ENCODE measurements at regions not wholly inside any gene's neighbourhood (a gene's known extent, or its start where the extent isn't known, plus 50 kb on each side); places are given as distances from the start of the nearest gene placed in this dataset.

DNA sequence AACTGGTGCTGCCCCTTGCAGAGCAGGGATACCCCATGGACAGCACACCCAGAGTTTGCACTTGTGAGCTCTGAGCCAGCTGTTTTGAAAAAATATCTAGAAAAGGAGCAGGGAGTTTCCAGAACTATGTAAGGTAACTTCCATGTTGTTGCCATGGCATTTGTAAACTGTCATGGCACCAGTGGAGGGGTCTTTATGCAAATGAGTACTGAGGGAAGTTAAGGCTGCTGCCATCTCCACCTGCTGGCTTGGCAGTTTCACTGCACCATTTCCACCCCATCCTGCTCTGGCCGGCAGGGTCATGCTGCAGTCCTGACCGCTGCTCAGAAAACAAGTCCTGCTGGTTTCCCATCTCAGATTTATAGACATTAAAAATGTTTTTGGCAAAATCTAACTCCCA, 52.3 kb upstream of the SNTG2 start:
- TF ChIP-seq TCF12 (IDR thresholded peaks at IDR 0.05; ENCODE audit: low read depth) = no peak

DNA sequence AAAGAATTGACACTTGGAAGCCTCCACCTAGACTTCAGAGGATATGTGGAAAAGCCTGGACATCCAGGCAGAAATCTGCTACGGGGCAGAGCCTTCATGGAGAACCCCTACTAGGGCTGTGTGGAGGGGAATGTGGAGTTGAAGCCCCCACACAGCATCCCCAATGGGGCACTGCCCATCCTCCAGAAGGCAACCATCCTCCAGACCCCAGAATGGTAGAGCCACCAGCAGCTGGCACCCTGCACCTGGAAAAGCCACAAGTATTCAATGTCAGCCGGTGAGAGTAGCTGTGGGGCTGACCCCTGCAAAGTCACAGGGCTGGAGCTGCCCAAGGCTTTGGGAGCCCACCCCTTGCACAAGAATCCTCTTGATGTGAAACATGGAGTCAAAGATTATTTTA, 53.6 kb upstream of the SNTG2 start:
- no peak for TF ChIP-seq ZBTB7A (IDR thresholded peaks at IDR 0.05; ENCODE audit: low read depth)
- no peak for TF ChIP-seq NFIC (IDR thresholded peaks at IDR 0.05)
- TF ChIP-seq, protein P1, sequence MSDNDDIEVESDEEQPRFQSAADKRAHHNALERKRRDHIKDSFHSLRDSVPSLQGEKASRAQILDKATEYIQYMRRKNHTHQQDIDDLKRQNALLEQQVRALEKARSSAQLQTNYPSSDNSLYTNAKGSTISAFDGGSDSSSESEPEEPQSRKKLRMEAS (IDR thresholded peaks at IDR 0.05) = no peak
- no peak for TF ChIP-seq RAD21 (IDR thresholded peaks at IDR 0.05; ENCODE audit: low read depth)
- no peak for TF ChIP-seq TCF12 (IDR thresholded peaks at IDR 0.05; ENCODE audit: low read depth)
- no peak for TF ChIP-seq CEBPB (IDR thresholded peaks at IDR 0.05)
- TF ChIP-seq, protein P2, sequence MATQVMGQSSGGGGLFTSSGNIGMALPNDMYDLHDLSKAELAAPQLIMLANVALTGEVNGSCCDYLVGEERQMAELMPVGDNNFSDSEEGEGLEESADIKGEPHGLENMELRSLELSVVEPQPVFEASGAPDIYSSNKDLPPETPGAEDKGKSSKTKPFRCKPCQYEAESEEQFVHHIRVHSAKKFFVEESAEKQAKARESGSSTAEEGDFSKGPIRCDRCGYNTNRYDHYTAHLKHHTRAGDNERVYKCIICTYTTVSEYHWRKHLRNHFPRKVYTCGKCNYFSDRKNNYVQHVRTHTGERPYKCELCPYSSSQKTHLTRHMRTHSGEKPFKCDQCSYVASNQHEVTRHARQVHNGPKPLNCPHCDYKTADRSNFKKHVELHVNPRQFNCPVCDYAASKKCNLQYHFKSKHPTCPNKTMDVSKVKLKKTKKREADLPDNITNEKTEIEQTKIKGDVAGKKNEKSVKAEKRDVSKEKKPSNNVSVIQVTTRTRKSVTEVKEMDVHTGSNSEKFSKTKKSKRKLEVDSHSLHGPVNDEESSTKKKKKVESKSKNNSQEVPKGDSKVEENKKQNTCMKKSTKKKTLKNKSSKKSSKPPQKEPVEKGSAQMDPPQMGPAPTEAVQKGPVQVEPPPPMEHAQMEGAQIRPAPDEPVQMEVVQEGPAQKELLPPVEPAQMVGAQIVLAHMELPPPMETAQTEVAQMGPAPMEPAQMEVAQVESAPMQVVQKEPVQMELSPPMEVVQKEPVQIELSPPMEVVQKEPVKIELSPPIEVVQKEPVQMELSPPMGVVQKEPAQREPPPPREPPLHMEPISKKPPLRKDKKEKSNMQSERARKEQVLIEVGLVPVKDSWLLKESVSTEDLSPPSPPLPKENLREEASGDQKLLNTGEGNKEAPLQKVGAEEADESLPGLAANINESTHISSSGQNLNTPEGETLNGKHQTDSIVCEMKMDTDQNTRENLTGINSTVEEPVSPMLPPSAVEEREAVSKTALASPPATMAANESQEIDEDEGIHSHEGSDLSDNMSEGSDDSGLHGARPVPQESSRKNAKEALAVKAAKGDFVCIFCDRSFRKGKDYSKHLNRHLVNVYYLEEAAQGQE (IDR thresholded peaks at IDR 0.05; ENCODE audit: low read depth) = no peak
- no peak for TF ChIP-seq EP300 (IDR thresholded peaks at IDR 0.05; ENCODE audit: borderline replicate concordance)
- no peak for TF ChIP-seq YY1 (IDR thresholded peaks at IDR 0.05; ENCODE audit: low read depth)
- TF ChIP-seq CREB1 (IDR thresholded peaks at IDR 0.05; ENCODE audit: low read depth) = no peak
- TF ChIP-seq EGR1 (IDR thresholded peaks at IDR 0.05) = no peak
- no peak for TF ChIP-seq FOXM1 (IDR thresholded peaks at IDR 0.05; ENCODE audit: borderline replicate concordance, low read depth)

DNA sequence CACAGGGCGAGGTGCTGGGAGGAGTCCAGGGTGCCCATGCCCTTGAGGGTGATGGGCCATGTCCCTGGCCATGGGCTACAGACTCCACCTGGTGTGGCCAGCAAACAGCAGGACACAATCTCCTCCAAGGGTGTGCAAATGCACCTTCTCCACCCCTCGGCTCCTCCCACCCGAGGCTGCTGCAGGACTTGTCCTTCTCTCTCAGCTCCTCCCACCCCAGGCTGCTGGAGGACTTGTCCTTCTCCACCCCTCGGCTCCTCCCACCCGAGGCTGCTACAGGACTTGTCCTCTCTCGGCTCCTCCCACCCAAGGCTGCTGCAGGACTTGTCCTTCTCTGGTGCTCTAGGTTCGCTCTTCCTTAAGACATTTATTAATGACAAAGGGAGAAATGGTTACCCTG, 57.3 kb upstream of the SNTG2 start:
- TF ChIP-seq NFIC (IDR thresholded peaks at IDR 0.05) (no peak), YY1 (IDR thresholded peaks at IDR 0.05; ENCODE audit: low read depth) (no peak), TCF12 (IDR thresholded peaks at IDR 0.05; ENCODE audit: low read depth) (no peak), RAD21 (IDR thresholded peaks at IDR 0.05; ENCODE audit: low read depth) (no peak), EP300 (IDR thresholded peaks at IDR 0.05; ENCODE audit: borderline replicate concordance) (no peak), TAF1 (IDR thresholded peaks at IDR 0.05; ENCODE audit: low read depth) (no peak)
- TF ChIP-seq, protein P3, sequence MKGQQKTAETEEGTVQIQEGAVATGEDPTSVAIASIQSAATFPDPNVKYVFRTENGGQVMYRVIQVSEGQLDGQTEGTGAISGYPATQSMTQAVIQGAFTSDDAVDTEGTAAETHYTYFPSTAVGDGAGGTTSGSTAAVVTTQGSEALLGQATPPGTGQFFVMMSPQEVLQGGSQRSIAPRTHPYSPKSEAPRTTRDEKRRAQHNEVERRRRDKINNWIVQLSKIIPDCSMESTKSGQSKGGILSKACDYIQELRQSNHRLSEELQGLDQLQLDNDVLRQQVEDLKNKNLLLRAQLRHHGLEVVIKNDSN (IDR thresholded peaks at IDR 0.05) = no peak
- TF ChIP-seq, protein P2 (IDR thresholded peaks at IDR 0.05; ENCODE audit: low read depth) = no peak

DNA sequence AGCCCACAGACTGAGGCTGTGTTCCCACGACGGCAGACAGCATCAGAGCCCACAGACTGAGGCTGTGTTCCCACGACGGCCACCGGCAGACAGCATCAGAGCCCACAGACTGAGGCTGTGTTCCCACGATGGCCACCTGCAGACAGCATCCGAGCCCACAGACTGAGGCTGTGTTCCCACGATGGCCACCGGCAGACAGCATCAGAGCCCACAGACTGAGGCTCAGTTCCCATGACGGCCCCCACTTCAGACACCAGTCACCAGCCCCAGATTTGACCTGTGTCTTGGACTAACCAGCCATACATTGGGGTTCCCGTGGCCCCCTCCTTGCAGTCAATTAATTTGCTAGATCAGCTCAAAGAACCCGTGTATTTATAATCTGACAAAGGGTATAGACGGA, 57.8 kb upstream of the SNTG2 start:
- TF ChIP-seq CREB1 (IDR thresholded peaks at IDR 0.05; ENCODE audit: low read depth) = no peak
- TF ChIP-seq TEAD4 (IDR thresholded peaks at IDR 0.05) = no peak

DNA sequence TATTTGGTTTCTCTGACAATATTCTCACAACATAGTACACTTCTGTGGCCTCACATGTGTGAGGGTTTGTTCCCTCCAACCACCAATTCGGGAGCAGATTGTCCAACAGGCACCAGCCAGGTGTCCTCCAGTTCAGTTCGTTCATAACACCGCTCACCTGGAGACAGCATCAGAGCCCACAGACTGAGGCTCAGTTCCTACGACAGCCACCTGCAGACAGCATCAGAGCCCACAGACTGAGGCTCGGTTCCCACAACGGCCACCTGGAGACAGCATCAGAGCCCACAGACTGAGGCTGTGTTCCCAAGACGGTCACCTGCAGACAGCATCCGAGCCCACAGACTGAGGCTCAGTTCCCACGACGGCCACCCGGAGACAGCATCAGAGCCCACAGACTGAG, 58.2 kb upstream of the SNTG2 start:
- TF ChIP-seq, protein P1 (IDR thresholded peaks at IDR 0.05) = no peak
- TF ChIP-seq YY1 (IDR thresholded peaks at IDR 0.05; ENCODE audit: low read depth) (no peak), EP300 (IDR thresholded peaks at IDR 0.05; ENCODE audit: borderline replicate concordance) (no peak), TAF1 (IDR thresholded peaks at IDR 0.05; ENCODE audit: low read depth) (no peak), FOXM1 (IDR thresholded peaks at IDR 0.05; ENCODE audit: borderline replicate concordance, low read depth) (no peak), CEBPB (IDR thresholded peaks at IDR 0.05) (no peak), TCF12 (IDR thresholded peaks at IDR 0.05; ENCODE audit: low read depth) (no peak)
- TF ChIP-seq, protein P3 (IDR thresholded peaks at IDR 0.05) = no peak

DNA sequence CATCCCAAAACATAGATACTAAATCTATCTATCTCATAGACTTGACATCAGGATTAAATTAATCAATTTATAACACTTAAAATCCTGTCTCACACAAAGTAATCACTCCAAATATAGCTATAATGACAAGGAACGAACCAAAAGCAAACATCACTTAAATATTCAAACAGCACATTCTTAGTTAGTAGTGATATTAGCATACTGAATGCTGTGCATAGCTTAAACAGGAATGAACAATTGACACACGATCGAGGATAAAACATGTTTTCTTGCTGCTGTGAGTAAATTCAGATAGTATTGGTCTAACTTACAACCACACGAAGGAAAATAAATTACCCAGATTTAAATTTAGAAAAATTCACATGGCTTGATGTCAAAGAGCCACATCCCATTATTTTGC, 58.9 kb upstream of the SNTG2 start:
- TF ChIP-seq, protein P1 (IDR thresholded peaks at IDR 0.05) = no peak
- TF ChIP-seq NFIC (IDR thresholded peaks at IDR 0.05) (no peak), CEBPB (IDR thresholded peaks at IDR 0.05) (no peak)

DNA sequence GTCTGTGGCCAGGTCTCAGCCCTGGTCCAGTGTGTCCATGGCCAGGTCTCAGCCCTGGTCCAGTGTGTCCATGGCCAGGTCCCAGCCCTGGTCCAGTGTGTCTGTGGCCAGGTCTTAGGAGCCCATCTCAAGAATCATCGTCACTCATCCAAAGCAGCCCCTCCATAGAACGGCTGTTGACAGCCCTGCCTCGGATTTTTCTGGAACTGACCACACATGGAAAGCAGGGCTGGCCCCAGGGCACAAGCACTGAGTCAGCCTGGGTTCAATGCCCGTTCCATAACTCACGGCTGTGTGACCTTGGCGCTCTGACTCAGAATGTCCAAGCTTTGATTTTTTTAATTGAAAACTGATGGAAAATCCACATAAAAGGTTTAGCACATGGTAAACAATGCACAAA, 59.9 kb upstream of the SNTG2 start:
- TF ChIP-seq RAD21 (IDR thresholded peaks at IDR 0.05; ENCODE audit: low read depth) = no peak
- no peak for TF ChIP-seq EP300 (IDR thresholded peaks at IDR 0.05; ENCODE audit: borderline replicate concordance)
- no peak for TF ChIP-seq TEAD4 (IDR thresholded peaks at IDR 0.05)
- TF ChIP-seq EGR1 (IDR thresholded peaks at IDR 0.05) = no peak
- no peak for TF ChIP-seq NFIC (IDR thresholded peaks at IDR 0.05)
- no peak for TF ChIP-seq CREB1 (IDR thresholded peaks at IDR 0.05; ENCODE audit: low read depth)
- TF ChIP-seq, protein P1 (IDR thresholded peaks at IDR 0.05) = no peak
- TF ChIP-seq, protein P2 (IDR thresholded peaks at IDR 0.05; ENCODE audit: low read depth) = no peak
- no peak for TF ChIP-seq FOXM1 (IDR thresholded peaks at IDR 0.05; ENCODE audit: borderline replicate concordance, low read depth)
- TF ChIP-seq, protein P3 (IDR thresholded peaks at IDR 0.05) = no peak
- no peak for TF ChIP-seq ZBTB7A (IDR thresholded peaks at IDR 0.05; ENCODE audit: low read depth)
- no peak for TF ChIP-seq YY1 (IDR thresholded peaks at IDR 0.05; ENCODE audit: low read depth)
- no peak for TF ChIP-seq TCF12 (IDR thresholded peaks at IDR 0.05; ENCODE audit: low read depth)
- TF ChIP-seq CEBPB (IDR thresholded peaks at IDR 0.05) = no peak
- no peak for TF ChIP-seq TAF1 (IDR thresholded peaks at IDR 0.05; ENCODE audit: low read depth)
